Fibroblast of skin of back (primary cell): ENCODE measurements at regions not wholly inside any gene's neighbourhood (a gene's known extent, or its start where the extent isn't known, plus 50 kb on each side); places are given as distances from the start of the nearest gene placed in this dataset.
"Not testable (repeated sequence)": the region's sequence is repeated elsewhere in the genome, so short reads cannot be mapped to it uniquely, and the experiment has no call there.

Experiments
- DNase-seq: peaks from one replicate; pipeline ENCODE4 v3.0.0-alpha.2; 2013

DNA sequence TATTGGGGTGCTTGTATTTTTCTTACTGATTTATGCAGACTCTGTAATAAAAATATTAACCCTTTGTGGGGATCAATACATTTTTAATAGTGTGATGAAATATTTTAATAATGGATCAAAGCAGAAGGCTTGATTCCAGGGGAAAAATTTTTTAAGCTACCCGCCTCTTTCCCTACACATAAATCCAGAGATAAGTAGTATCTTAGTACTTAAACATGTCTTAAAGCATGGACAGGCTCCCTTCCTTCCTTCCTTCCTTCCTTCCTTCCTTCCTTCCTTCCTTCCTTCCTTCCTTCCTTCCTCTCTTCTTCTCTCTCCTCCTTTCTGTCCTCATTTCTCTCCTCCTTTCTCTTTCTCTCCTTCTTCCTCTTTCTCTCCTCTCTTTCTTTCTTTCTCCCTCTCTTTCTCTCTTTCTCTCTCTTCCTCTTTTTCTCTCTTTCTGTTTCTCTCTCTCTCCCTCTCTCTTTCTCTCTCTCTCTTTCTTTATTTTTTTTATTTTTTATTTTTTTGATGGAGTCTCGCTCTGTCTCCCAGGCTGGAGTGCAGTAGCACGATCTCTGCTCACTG lies 78.0 kb upstream of the SPRY4 start:
- DNase-seq: no peak

DNA sequence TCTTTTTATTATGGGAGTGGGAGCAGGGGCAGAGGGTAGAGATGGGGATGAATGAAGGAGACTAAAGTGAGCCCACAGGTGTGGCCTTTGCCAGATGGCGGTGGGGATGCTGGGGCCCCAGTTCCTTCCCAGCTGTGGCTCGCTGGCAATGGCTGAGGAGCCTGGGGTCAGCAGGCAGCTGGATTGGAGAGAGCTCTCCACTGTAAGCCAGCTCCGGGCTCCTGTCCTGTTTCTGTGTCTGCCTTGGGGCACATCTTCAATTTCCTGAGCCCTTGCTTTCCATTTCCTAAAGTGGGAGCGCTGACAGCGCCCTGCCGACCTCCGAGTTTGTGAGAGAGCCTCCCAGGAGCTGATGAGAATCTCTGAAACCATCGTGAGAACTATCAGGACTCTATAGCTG lies 75.6 kb upstream of the SPRY4 start:
- no peak for DNase-seq

DNA sequence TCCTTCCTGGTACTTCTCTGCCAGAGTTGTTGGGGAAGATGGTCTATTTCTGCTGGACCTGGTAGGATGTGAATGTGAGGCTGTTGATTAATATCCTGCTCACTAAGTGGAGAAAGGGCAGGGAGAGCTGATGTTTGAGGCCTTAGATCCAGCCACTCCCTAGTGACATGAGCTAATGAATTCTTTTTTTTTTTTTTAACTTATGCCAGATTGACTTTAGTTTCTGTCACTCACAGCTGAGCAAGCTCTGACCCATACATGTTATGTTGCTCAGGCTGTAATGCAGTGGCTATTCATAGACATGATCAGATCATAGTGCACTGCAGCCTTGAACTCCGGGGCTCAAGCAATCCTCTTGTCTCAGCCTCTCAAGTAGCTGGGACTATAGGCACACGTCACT lies 75.1 kb upstream of the SPRY4 start:
- DNase-seq: no peak

DNA sequence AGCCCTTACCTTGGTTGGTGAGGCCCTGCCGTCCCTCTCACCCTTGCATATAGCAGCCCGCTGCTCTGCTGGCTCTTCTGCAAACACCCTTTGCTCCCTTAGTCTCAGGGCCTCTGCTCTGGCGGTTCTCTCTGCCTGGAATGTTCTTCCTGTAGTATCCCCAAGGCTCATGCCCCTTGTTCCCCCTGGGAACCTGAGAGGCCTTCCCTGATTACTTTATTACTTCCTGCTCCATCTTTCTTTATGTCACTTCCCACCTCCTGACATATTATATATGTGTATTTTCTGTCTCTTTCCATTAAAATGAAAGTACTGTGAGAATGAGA lies 73.9 kb upstream of the SPRY4 start:
- no peak for DNase-seq

DNA sequence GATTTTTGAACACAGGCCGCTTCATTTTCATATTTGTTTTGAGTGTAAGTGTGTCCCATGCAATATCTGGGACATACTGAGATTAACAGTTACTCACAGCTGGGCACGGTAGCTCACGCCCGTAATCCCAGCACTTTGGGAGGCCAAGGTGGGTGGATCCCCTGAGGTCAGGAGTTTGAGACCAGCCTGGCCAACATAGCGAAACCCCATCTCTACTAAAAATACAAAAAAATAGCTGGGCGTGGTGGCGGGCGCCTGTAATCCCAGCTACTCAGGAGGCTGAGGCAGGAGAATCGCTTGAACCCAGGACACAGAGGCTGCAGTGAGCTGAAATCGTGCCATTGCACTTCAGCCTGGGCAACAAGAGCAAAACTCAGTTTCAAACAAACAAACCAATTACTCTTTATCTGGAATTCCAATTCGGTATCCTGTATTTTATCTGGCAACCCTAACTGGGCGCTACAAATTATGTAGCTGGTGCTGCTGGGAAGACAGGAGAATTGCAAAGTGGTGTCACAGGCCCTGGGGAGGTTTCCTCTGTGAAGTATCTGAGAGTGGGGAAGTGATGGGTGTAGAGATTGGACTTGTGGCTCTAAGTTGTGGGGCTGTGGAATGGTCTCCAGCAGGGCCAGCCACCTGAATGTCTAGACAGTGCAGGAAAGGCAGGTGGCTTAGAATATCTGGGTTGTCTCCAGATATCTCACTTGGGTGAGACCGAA lies 73.3 kb upstream of the SPRY4 start:
- DNase-seq: not testable (repeated sequence)

DNA sequence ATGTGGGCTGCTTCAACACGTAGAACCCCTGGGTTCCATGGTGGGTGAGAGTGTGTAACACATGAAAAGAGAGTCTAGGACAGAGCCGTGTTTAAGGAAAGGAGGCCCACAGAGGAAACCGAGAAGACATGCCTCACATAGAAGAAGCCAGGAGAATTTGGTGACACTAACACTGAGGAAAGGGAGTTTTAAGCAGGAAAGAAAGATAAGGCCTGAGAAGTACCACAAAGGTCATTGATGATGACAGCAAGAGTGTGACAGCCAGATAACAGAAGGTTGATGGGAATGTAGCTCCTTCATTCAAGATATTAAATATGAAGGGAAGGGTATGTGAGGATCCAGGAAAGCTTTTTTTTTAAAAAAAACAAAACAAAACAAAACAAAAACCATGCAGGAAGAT lies 72.4 kb upstream of the SPRY4 start:
- DNase-seq: no peak

DNA sequence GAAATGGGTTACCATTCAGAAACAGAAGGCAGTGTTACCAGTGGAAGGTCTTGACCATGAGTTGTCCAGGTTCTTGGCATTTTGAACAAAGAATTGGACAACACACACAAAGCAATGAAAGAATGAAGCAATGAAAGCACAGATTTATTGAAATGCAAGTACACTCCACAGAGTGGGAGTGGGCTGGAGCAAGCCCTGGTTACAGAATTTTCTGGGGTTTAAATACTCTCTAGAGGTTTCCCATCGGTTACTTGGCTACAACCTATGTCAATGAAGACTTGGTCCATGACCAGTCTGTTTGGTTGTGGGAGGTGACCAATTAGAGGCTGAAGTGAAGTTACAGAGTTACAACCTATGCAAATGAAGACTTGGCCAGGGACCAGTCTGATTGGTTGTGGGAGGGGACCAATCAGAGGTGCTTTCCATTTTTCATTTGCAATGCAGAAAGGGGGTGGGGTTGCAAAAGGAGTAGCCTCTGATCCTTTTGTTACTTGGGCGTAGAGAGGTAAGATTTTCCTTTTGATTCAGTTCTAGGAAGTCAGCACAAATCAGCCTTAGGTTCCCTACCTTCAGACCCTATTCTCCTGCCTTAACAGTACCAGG lies 71.7 kb upstream of the SPRY4 start:
- DNase-seq: no peak

DNA sequence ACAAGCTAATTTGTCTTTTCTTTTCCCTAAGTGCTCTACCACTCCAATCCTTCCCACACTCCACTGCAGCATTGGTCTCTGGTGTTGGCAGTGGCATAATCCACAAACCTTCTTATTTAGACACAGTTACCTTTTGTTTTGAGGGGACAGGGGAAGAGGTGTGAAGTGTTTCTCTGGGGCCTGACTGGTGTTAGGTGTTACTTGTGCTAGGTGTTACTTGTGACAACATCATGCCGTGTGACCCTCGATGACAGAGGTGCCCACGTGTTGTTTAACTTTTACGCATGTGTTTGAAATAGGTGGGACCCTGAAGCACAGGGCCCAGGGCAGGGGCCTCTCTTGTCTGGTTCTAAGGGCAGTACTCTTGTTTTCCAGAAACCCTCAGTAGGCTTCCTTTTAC lies 70.5 kb upstream of the SPRY4 start:
- no peak for DNase-seq

DNA sequence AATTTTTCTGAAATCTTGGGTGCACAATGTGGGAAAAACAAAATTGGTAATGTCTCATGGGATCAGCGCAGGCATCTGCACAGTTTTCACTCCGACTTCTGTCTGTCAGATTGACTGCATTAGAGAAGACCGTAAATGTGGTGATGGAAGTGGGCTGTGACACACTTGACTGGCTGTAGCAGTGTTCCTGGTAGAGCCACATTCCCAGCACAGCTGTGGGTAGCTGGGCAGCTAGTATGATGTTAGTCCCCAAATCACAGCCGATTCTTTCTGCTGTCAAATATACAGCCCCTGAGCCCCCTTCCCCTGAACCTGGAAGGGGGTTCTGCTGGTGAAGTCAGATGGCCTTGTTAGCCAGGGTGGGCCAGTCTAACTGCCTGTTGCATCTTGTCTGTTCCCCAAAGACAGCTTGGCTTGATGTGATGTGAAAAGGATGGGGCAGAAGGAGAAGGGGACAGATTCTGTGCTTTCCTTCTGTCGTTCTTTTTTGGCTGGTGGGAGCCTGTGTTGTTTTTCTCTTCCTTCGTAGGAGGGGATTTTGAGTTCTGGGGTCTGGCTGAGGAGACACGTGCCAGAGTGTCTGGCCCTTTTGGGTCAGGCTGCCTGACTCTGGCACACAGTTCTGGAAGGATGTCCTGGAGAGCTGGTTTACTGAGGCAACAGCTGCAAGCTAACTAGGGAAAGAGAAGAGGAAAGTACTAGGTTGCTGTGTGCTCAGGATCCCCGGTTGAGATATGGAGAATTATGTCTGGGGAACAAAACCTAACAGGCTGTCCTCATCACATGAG lies 66.4 kb upstream of the SPRY4 start:
- no peak for DNase-seq

DNA sequence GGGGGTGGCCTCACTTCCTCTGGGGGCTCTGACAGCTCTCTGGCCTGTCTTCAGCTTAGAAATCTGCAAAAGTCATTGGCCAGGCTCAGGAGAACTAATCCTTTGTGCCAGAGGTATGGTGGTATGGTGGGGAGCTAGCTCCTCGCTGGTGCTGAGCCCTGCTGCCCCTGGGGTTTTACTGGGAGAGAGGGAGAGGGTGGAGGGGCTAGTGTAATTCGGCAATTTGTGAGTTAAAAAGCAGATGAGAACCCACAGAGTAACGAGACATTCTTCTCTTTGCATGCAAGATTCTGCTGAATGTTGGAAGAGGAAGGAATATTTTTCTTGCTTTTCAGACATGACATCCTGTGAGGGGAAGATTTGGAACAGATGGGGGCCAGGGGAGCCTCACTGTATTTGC lies 65.5 kb upstream of the SPRY4 start:
- no peak for DNase-seq

DNA sequence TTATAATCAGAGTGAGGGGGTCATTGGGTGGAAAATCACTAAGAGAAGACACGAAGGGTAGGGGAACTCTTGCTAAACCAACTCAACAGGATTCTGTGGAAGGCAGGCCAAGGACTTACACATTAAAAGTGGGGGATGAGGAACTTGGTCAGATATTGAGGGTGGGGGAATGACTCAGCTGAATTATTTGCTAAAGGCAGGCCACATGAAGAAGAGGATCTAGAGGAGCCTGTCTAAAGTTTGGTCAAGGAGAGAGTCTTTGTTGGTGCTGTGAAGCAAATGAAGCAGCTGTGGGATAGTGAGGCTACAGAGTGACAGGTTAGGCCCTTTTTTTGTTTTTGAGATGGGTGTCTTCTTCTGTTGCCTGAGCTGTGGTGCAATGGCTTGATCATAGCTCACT lies 63.9 kb upstream of the SPRY4 start:
- peak; percentile 19 for DNase-seq

DNA sequence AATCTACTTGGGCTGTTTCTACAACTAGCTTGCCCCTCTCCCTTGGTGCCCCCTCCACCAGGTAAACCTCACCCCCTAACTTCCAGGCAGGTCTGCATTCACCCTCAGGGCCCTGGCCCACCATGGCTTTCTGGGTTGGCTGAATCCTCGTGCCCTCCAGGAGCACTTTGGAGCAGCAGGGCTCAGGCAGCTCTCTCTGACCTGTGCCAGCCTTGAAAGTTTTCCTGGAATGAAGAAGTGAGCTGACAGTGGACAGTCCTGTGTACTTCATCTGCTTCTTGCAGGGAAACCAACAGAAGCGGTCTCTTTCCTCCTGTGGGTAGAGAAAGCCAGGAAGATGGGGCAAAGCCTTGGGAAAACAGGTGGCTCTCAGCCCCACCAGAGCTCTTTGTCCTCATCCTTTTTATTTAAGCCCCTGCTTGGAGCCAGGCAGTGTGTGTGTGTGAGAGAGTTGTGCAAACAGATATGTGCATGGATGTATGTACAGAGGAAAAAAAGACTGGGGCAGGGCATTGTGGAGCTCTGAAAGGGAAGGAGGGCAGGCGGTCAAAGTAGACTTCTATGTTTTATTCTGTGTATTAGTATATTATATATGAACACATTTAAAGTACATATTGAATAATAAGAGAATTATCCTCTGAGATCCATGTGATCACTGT lies 62.3 kb upstream of the SPRY4 start:
- no peak for DNase-seq

DNA sequence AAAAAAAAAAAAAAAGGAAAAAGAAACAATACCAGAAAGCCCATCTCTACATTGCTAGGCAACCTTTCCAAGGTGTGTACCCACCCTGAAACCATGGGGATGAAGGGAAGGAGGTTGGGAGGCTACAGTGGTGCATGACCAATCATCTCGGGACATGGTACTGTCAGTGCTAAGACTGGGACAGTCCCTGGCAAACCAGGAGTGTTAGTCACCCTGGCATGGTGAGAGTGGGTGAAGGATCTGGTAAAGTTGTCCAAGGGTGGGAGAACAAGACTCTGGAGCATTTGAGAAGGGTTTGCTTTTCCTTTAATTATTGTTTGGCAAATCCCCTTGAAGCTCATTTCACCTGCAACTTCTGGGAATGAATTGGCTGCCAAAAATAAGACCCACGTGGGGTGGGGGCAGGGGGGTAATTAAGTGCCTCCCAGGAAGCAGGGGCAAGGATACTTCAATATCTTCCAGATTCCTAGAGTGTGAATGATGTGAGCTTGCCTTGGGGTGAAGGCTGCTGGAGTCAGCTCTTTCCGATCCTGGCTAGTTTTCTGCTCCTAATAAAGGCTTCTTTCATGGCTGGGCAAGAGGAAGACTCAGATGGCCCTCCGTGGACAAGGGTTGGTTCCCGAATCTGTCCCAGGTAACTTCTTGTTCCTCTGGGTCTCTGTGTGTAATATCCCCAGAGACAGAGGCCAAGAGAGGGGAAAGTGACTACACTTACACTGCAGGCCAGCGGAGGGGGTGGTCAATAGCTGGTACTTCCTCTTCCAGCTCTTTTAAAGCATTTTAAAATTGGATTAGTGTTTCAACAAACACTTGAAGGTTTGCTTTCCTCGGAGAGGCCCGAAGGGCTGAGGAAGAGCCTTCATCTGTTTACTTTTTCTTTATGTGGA lies 61.6 kb upstream of the SPRY4 start:
- no peak for DNase-seq

DNA sequence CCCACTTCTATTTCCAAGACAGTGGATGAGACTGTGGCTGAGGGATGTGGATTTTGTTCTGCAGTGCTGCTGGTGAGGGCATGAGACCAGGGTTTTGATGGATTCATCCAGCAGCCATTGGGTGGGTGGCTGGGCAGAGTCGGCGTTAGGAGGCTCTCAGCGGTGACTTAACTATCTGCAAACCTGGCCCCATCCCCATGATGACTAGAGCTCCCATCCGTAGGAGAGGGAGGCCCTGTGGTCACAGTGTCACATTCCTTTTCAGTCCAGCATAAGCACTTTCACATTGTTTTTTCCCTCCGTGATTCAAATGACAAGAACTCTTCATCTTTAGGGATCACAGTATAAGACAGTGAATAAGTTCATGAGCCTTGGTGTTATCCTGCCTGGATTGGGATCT lies 60.4 kb upstream of the SPRY4 start:
- peak; percentile 83 for DNase-seq

DNA sequence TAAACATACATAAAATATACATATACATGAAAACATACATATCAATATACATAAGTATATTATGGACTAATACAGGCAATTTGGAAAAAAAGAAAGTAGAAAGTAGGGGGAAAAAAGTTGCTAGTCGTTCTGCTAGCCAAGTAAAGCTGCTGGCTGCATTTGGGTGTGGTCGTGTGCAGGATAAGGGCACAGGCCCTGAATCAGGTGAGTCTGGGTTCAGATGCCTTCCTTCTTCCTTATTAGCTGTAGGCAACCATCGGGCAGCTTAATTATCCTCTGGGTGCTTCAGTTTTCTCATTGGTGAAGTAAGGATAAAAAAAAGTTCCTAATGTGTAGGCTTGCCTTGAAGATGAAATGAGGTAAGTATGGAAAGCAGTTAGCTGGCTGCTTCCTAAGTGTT lies 59.2 kb upstream of the SPRY4 start:
- no peak for DNase-seq

DNA sequence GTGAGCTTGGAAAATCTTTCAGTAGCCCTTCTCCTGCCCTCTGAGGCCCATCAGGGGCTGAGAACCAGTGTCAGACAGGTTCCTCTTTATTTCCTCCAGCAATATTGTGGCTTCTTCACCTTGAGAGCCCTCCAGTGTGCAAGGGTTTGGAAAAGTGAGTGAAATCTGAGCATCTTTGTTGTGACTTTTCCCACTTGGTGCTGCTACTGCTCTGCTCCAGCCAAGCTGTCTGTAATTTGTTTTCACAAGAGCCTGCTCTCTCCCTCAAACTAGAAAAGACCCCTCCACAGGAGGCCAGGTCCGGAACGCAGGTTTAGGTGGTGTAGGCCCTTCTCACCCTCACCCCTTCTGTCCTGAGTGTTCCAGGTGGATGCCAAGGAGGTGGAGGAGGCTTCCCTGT lies 57.4 kb upstream of the SPRY4 start:
- no peak for DNase-seq

DNA sequence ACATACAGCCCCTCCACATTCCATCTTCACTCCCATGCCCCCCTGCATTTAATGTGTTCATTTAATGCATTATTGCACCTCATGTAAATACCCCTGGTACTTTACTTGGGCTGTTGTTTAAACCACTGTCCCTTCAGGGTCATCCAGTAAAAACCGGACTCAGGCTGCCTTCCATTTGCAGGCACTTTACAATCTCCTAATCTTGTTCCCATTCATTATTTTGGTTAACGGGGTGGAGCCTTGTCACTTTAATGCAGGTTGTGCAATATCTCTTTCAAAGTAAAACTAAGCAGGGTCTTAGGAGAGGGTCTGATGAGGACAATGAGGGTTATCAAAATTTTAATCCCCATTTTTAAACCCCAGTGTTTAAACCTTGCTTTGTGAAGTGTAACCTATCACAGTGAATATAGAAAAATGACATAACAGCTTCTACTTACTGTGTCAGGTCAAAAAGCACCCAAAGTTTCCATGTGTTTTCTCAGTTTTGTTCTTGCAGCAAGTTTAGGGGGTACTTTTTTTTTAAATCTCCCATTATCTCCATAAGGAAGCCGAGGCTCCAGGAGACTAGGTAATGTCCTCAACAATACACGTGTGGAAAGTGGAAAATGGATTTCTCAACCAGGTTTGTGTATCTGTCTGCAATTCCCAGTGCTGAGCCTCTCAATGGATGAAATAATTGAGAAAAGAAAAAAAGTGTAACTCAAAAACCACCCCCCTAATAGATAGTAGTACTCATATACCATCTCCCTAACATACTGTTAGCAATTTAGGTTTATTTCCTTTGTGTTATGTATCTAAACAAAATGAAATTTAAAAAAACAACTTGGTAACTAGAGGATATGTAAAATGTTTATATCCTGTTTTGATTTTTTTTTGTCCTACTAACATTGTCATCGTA lies 54.2 kb upstream of the SPRY4 start:
- DNase-seq: no peak

DNA sequence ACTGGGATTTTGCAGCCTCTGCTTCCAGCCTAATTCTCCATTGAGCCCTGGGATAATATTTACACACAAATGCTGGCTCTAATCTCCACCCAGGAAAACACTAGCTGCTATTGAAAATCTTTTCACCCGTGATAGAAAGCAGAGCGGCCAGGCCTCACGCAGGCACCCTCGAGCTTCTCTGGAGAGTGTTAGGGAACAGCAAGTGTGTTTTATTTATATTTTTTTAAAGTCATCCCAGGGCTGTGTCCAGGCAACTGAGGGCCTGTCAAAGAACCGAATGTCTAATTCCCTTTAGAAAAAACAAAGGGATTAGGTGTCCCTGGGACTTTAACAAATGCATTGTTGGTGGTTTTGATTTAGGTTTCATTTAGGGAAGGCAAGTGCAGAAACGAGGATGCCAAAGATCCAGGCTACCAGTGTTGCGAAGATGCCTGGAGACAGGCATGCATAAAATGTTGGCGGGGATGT lies 51.2 kb upstream of the SPRY4 start:
- no peak for DNase-seq
